Head of caudate nucleus (tissue), 42 donors: ENCODE measurements at regions not wholly inside any gene's neighbourhood (a gene's known extent, or its start where the extent isn't known, plus 50 kb on each side); places are given as distances from the start of the nearest gene placed in this dataset.

Experiments
- DNase-seq, 42 donors: peaks; one replicate each; pipeline versions ENCODE4 v3.0.0 to v3.0.0-alpha.2; 2020 to 2021; ENCODE audit warnings: mixed read lengths in 7 of 42
- intact Hi-C: fragments of 100-400 bp; cut with DNase I; formaldehyde crosslinking; loops from one replicate; pipeline ENCODE4 v1.15.0; 2022

GRCh38 chr13:63438951-63439350, 2023.3 kb upstream of the PCDH20 start:
- DNase-seq, result no peak
- intact Hi-C loops, result no loop called here

GRCh38 chr13:63436325-63436668, 2020.6 kb upstream of the PCDH20 start:
- intact Hi-C loops, result no loop called here
- peak in 1 of 42 donors; percentile 3 for DNase-seq

GRCh38 chr13:63435667-63436324, 2020.1 kb upstream of the PCDH20 start:
- intact Hi-C loops, result no loop called here
- DNase-seq, result no peak

- intact Hi-C loops, result no loop called here
- no peak for DNase-seq
These were observed 2018.0 kb upstream of the PCDH20 start for GRCh38 chr13:63433546-63434150.

- intact Hi-C loops, result no loop called here
These were observed 2011.5 kb upstream of the PCDH20 start for GRCh38 chr13:63427170-63427569.

GRCh38 chr13:63425131-63425530, 2009.5 kb upstream of the PCDH20 start:
- intact Hi-C loops, result no loop called here
- DNase-seq, result no peak

More at GRCh38 chr13:63427170-63427569, 2011.5 kb upstream of the PCDH20 start:
- DNase-seq, result no peak

- intact Hi-C loops, result no loop called here
- no peak for DNase-seq
These were observed 2005.5 kb upstream of the PCDH20 start for GRCh38 chr13:63421123-63421522.

- intact Hi-C loops, result no loop called here
- DNase-seq, result no peak
These were observed 2005.0 kb upstream of the PCDH20 start for GRCh38 chr13:63420685-63421084.

GRCh38 chr13:63414247-63414646, 1998.6 kb upstream of the PCDH20 start:
- intact Hi-C loops, result no loop called here
- no peak for DNase-seq

GRCh38 chr13:63409791-63410351, 1994.2 kb upstream of the PCDH20 start:
- intact Hi-C loops, result no loop called here

GRCh38 chr13:63408331-63409189, 1992.9 kb upstream of the PCDH20 start:
- intact Hi-C loops, result no loop called here
- no peak for DNase-seq

More at GRCh38 chr13:63409791-63410351, 1994.2 kb upstream of the PCDH20 start:
- no peak for DNase-seq

GRCh38 chr13:63403733-63404132, 1988.1 kb upstream of the PCDH20 start:
- intact Hi-C loops, result no loop called here
- no peak for DNase-seq

GRCh38 chr13:63396746-63397145, 1981.1 kb upstream of the PCDH20 start:
- DNase-seq, result no peak
- intact Hi-C loops, result no loop called here

- intact Hi-C loops, result no loop called here
- no peak for DNase-seq
These were observed 1977.5 kb upstream of the PCDH20 start for GRCh38 chr13:63393112-63393511.

- intact Hi-C loops, result no loop called here
- DNase-seq, result no peak
These were observed 1974.1 kb upstream of the PCDH20 start for GRCh38 chr13:63389756-63390155.

GRCh38 chr13:63381078-63381859, 1965.6 kb upstream of the PCDH20 start:
- intact Hi-C loops, result no loop called here
- no peak for DNase-seq

- DNase-seq, result no peak
- intact Hi-C loops, result no loop called here
These were observed 1962.3 kb upstream of the PCDH20 start for GRCh38 chr13:63377986-63378385.

- intact Hi-C loops, result no loop called here
- DNase-seq, result no peak
These were observed 1954.5 kb upstream of the PCDH20 start for GRCh38 chr13:63370101-63370500.

GRCh38 chr13:63367522-63368198, 1952.0 kb upstream of the PCDH20 start:
- intact Hi-C loops, result no loop called here
- no peak for DNase-seq
